Stimulated activated CD4-positive, alpha-beta T cell treated with anti-CD3 and anti-CD28 coated beads, Interleukin-15, amount 100 ng/mL, for 1 hour (primary cell): ENCODE measurements at regions not wholly inside any gene's neighbourhood (a gene's known extent, or its start where the extent isn't known, plus 50 kb on each side); places are given as distances from the start of the nearest gene placed in this dataset.

Source experiments
- DNase-seq, 2 donors: peaks; one replicate each; pipeline ENCODE4 v3.0.0-alpha.2; 2020; ENCODE audit warnings: low read depth in 1 of 2, low spot score in 1 of 2

DNA sequence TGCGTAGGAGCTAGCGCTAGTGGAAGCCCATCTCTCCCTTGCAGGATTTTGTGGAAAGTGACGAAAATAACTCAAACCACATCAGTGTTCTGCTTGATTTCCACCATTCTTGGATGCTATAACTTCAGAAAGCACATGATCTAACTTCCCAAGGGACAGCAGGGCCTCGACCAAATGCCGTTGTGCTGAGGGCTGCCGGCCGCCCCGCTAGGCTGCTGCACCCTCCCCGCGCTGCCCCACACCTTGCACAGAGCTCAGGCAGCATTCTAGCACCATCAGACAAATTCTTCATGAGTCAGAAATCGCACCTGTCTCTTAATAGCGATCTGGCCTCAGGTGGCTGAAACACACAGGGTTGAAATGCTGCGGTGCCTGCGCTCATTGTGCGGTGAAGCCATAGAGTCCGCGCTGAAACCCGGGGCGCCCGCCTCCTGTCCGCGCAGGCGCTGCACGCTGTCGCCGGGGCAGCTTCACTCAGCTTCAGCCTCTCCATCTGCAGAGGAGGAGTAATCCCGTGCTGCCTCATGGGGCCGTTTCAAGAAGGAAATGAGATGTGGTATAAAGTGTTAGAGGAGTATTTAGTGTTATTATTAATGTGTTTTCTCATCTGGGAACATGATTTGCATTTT, 59.2 kb upstream of the B3GAT1 start:
- no peak for DNase-seq

DNA sequence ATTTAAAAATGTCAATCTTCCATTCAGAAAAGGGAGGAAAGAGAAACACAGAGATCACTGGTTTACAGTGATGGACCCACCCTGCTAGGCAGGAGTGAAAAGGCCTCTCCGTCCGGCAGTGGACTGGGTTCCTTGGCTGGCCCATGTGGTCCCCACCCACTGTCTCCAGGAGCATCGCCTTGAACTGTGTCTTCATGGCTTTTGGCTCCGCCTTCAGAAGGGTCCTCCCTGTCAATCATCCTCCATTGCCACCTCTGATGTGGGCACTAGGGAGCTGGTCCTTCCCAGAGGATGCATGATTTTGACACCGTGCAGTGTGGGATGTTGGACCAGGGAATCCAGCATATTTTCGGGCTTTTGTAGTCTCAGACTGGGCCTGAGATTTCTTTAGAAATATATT, 58.2 kb upstream of the B3GAT1 start:
- DNase-seq: no peak

DNA sequence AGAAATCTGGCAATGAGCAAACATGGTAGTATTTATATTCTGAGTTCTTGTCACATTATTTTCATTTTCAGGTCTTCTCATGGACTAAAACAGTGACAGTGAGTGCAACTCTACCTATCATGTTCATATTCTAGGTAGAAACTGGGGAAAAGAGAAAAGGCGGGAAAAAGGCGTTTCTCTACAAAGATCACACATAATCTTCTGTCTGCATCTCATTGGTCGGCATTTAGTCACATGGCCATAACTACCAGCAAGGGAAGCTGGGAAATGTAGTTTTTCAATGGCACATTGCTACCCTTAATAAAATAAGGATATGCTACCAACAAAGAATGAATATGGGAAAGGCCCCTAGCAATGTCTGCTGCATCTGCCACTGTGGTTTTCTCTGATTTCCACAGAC, 57.6 kb upstream of the B3GAT1 start:
- no peak for DNase-seq

DNA sequence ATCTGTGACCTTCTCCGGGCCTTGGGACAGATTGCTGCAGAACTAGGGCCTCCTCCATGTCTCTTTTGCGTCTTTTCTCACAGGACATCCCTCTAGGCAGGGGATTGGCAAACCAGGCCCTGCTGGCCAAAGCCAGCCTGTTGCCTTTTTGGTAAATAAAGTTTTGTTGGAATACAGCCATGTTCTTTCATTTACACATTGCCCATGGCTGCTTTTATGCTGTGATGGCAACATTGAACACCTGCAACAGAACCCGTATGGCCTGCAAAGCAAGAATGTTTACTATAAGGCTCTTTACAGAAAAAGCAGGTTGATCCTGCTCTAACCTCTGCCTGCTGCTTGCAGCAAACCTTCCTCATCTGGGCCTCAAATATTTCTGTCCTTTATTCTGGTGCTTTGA, 56.8 kb upstream of the B3GAT1 start:
- DNase-seq: no peak

DNA sequence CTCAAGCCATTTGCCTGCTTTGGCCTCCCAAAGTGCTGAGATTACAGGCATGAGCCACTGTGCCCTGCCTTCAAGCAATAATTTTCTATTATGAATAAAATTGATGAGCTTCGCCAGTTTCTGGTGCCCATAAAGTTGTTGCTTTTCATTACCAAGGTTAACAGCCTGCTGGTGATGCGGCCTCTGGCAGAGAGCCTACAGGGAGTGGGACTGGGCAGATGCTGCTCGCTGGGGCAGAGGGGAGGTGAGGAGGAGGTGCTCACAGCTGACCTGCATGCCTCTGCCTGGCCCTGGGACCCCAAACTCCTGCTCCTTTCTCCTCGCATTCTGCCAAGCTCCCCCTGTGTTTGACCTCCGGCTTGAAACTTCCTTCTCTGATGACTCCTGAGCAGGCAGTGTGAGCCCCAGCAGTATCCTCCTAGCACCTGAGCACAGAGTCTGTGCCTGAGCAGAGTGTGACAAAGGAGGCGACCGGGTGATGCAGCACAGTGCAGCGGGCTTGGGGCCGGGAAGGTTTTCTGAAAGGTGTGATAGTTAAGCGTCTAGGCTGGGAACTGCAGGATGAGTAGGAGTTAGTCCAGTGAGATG, 56.1 kb upstream of the B3GAT1 start:
- no peak for DNase-seq

DNA sequence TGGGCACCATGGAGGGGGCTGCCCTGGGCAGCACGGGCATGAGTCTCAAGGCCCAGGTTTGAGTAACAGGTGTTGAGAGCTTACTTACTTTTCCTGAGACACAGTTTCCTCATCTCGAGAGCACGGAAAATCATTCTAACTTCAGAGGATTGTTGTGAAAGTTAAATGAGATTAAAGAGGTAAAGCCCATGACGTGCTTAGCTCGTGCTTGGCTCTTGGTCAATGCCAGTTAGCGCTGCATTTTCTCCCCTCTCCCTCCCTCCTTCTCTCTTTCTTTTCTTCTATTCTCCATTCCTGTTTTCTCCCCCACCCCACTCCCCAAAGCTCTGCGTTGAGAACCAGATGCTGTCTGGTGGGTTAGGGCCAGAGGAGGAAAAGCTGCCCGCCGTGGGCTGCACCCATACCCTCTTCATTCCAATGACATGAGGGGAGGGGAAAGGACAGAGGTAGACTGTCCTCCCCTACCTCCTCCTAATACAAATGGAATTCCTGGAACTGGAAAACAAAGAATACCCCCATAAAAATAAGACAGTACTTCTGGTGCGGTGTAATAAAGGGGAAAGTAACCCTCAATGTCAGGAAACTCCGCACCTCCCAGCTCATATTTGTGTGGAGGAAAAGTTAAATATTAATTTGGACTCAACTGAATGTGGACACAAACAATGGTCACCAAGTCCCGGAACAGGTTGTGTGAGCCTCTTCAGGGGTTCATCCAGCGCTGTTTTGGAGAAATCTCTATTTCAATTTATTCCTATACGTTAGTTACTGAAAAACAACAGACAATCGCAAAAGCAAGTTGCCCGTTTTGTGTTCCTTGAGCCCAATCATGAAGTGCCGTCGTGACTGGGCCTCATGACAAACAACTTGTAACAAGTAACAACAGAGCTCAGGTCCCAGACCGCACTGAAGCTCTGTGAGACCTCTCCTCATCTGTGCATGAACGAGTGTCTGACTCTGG, 54.8 kb upstream of the B3GAT1 start:
- no peak for DNase-seq

DNA sequence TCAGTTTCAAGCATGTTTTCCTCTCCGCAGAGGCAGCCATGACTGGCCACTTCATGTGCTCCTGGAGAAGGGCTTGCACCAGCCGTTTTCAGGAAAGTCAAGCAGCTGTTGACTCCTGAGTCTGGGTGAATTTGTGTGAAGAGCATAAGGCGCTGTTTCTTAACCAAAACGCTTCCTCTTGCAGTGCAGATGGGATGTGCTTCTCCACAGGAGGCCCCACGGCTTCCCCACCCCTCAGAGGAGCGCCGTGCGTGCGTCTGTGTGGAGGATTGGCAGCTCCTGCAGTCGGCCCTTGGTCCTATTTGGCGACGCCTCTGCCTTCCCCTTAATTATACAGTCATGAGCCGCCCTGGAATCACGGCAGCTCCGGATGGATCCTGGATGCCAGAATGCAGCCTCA, 54.1 kb upstream of the B3GAT1 start:
- no peak for DNase-seq

DNA sequence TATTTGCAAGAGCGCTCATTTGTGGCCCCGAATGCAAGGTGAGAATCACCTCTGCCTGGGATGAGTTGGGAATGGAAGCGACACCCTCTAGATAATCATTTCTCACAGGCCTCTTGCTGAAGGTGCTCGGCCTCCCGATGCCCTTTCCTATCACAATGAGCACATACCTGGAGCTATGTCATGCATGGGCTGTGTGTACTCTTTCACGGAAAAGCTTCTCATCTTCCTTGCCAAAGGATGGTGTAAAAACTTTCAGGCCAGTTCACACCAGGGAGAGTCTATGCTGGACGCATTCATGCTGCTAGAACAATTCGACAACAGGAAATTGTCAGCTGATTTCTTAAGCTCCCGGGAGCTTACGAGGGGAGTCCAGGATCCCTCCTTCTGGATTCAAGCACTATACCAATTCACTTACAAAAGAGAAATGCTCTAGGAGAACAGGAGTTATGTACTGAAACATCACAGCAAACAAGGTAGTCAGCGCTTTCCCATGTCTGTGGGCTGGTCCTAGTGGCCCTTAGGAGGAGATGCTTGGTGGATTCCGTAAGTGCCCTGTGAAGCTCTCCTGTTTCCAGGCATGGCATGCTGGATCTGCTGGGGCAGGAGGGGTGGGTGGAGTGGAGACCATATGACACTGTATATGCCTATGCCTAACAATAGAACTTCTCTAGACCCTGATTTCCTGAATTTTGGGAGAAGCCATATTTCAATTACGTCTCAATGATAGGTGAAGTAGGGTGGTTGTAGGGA, 53.1 kb upstream of the B3GAT1 start:
- no peak for DNase-seq

DNA sequence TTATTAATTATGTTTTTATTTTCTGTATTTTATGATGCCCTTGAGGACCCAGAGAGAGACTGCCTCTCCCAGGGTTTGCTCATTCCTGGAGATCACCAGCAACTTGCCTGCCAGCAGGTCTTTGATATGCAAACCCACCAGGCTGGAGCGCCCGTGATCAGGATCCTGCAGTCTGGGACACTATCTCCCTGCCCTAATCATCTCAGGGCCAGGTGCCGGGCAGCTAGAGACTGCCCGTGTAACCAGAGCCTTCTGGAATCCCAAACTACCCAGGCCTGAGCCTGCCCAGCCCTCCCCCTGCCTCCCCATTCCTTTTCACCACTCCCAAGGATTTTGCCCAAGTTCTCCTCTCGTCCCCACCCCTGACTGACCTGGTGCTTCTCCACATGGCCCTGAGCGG, 52.2 kb upstream of the B3GAT1 start:
- DNase-seq: no peak

DNA sequence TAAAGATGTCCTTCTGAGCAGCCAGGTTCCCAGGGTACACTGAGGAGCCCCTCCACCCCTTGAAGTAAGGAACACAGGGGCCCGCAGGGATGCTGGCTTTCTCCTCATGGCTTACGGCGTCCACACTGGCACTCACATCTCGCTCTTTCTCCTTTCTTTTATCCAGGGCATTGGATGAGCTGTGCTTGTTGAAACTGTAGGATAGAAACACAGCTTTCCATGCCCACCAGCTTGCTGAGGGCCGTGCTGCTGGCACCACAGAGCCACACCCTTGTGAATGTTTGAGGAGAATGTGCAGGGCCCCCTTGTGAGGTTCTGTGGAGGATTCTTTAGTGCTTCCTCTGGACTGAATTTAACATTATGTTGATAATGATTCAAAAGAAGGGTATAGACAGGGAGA, 51.7 kb upstream of the B3GAT1 start:
- no peak for DNase-seq
